B cell (primary cell): ENCODE measurements at regions not wholly inside any gene's neighbourhood (a gene's known extent, or its start where the extent isn't known, plus 50 kb on each side); places are given as distances from the start of the nearest gene placed in this dataset.

Experiments
- ATAC-seq: fragments of 200-7000 bp; cut with Tn5 transposase; one replicate; pipeline ENCODE4 v1.10.0; 2021; ENCODE audit warnings: low read depth, mild to moderate bottlenecking, moderate number of reproducible peaks, moderate library complexity
- CTCF ChIA-PET: fragments of 350-600 bp; sonication (Branson Sonifier 250); formaldehyde crosslinking; loops from one replicate; lab custom pipeline; 2021; ENCODE audit warnings: antibody characterized with exemption, inconsistent platforms; lab: Charles Lee
- POLR2A ChIA-PET: fragments of 350-600 bp; sonication (Branson Sonifier 250); formaldehyde crosslinking; loops from one replicate; lab custom pipeline; 2021; ENCODE audit warnings: antibody characterized with exemption; lab: Charles Lee
- DNase-seq: peaks from one replicate; pipeline ENCODE4 v3.0.0; 2013
- H2AFZ ChIP-seq: 2 replicates; pipeline ENCODE4 v1.6.1; 2012; ENCODE audit warnings: mild to moderate bottlenecking, low read depth, low read length; ENCODE audit not compliant: insufficient read depth, poor library complexity, severe bottlenecking
- H3K27ac ChIP-seq, 2 donors: 1 replicate in 1 of 2; 2 replicates in 1 of 2; pipeline ENCODE4 v1.5.1; 2012 to 2013; ENCODE audit warnings: low read length in 2 of 2, mild to moderate bottlenecking in 2 of 2, moderate library complexity in 1 of 2
- H3K27me3 ChIP-seq, 4 experiments: fragments of 200-600 bp in 1 of 4; sonication (generic) in 1 of 4; replicated peaks in 1 of 4; 1 replicate in 2 of 4; 2 replicates in 2 of 4; pipeline versions ENCODE4 v1.6.1 to v1.7.0; 2013 to 2016; ENCODE audit warnings: low read length in 3 of 4, mild to moderate bottlenecking in 2 of 4, mixed read lengths in 1 of 4, moderate library complexity in 1 of 4; ENCODE audit not compliant: insufficient read depth in 4 of 4, control insufficient read depth in 3 of 4; ENCODE audit errors: control extremely low read depth in 1 of 4
- H3K36me3 ChIP-seq, 2 experiments: replicated peaks in 1 of 2; 1 replicate in 1 of 2; 2 replicates in 1 of 2; pipeline versions ENCODE4 v1.6.1 to v1.7.1; 2013; ENCODE audit warnings: low read length in 1 of 2; ENCODE audit not compliant: insufficient read depth in 2 of 2, control insufficient read depth in 1 of 2; ENCODE audit errors: control extremely low read depth in 1 of 2, extremely low read depth in 1 of 2
- H3K4me1 ChIP-seq, 2 donors: fragments of 200-600 bp in 1 of 2; sonication (generic) in 1 of 2; 1 replicate in 1 of 2; 2 replicates in 1 of 2; pipeline versions ENCODE4 v1.5.1 to v1.6.1; 2013 to 2017; ENCODE audit warnings: low read length in 2 of 2; ENCODE audit not compliant: control insufficient read depth in 2 of 2, insufficient read depth in 2 of 2
- H3K4me2 ChIP-seq: replicated peaks from 2 replicates; pipeline ENCODE3; 2012; ENCODE audit warnings: mild to moderate bottlenecking, low read depth, low read length; ENCODE audit not compliant: poor library complexity, severe bottlenecking
- H3K4me3 ChIP-seq, 5 experiments: fragments of 200-600 bp in 1 of 5; sonication (generic) in 1 of 5; 1 replicate in 3 of 5; 2 replicates in 2 of 5; pipeline versions ENCODE4 v1.5.1 to v1.7.0; 2011 to 2016; ENCODE audit warnings: low read length in 4 of 5, mild to moderate bottlenecking in 4 of 5, low read depth in 2 of 5, control low read depth in 1 of 5, moderate library complexity in 1 of 5; ENCODE audit not compliant: insufficient read depth in 1 of 5; ENCODE audit errors: control extremely low read depth in 1 of 5, extremely low read depth in 1 of 5
- H3K79me2 ChIP-seq: fragments of 200-600 bp; sonication (generic); one replicate; pipeline ENCODE4 v1.6.0; 2016; ENCODE audit warnings: low read length; ENCODE audit not compliant: control insufficient read depth, insufficient read depth
- H3K9ac ChIP-seq: fragments of 200-600 bp; sonication (generic); 2 replicates; pipeline ENCODE4 v1.6.1; 2017; ENCODE audit warnings: mild to moderate bottlenecking, low read length, moderate library complexity
- H3K9me3 ChIP-seq, 3 donors: one replicate each; pipeline versions ENCODE4 v1.6.1 to v1.7.1; 2013; ENCODE audit warnings: low read length in 2 of 3; ENCODE audit not compliant: control insufficient read depth in 2 of 3, insufficient read depth in 1 of 3; ENCODE audit errors: control extremely low read depth in 1 of 3
- H4K20me1 ChIP-seq: 2 replicates; pipeline ENCODE4 v1.6.0; 2012; ENCODE audit warnings: mild to moderate bottlenecking, low read length; ENCODE audit not compliant: insufficient read depth, control insufficient read depth, poor library complexity, severe bottlenecking
- H3K27ac Mint-ChIP-seq: one replicate; pipeline ENCODE4 v1.8.0; 2021; ENCODE audit warnings: mixed read lengths
- H3K27me3 Mint-ChIP-seq: one replicate; pipeline ENCODE4 v1.8.0; 2021; ENCODE audit warnings: mixed read lengths
- H3K4me1 Mint-ChIP-seq: one replicate; pipeline ENCODE4 v1.8.0; 2021; ENCODE audit warnings: mixed read lengths
- H3K4me3 Mint-ChIP-seq: one replicate; pipeline ENCODE4 v1.8.0; 2021; ENCODE audit warnings: mixed read lengths
- H3K9me3 Mint-ChIP-seq: one replicate; pipeline ENCODE4 v1.8.0; 2022; ENCODE audit warnings: mixed read lengths; ENCODE audit not compliant: insufficient read depth
- CTCF ChIP-seq: fragments of 200-600 bp; IDR thresholded peaks from one replicate; pipeline ENCODE4 v1.8.0; 2022; ENCODE audit warnings: antibody characterized with exemption, mild to moderate bottlenecking
- EZH2 ChIP-seq: IDR thresholded peaks from 2 replicates; pipeline ENCODE4 v1.6.1; 2012; ENCODE audit warnings: borderline replicate concordance, low read depth, mild to moderate bottlenecking, moderate library complexity, low read length; ENCODE audit not compliant: insufficient read depth, poor library complexity, severe bottlenecking
- WGBS: methylation state at CpG from one replicate; pipeline ENCODE4 v1.1.5; 2013; ENCODE audit warnings: missing lambda C conversion rate; ENCODE audit not compliant: insufficient coverage; 5-methylcytosine and 5-hydroxymethylcytosine counted together
- intact Hi-C: fragments of 100-400 bp; cut with micrococcal nuclease; formaldehyde crosslinking; loops from one replicate; pipeline ENCODE4 v1.10.0; 2022

- no peak overlapping the region for H3K27ac Mint-ChIP-seq
- H2AFZ ChIP-seq, result no peak overlapping the region
Observed at GRCh38 chr3:193911784-193912340, 224.1 kb upstream of the HES1 start.

More at GRCh38 chr3:193911784-193912340, 224.1 kb upstream of the HES1 start:
- H3K36me3 ChIP-seq, result no peaks in the 10 kb centered on the region
- H4K20me1 ChIP-seq, result no peaks in the 10 kb centered on the region
- H3K4me3 Mint-ChIP-seq, result no peak overlapping the region
- 94% methylated on average over 9 of the region's 12 CpGs for WGBS
- no peak overlapping the region for H3K27ac ChIP-seq
- intact Hi-C loops, result no loop called here
- H3K27me3 Mint-ChIP-seq, result no peaks in the 10 kb centered on the region
- peaks cover 4 to 6% of the 10 kb centered on the region in 2 donors for H3K4me1 ChIP-seq
- H3K9me3 ChIP-seq, result peaks cover 0 to 10% (median 8%) of the 10 kb centered on the region in 3 donors
- DNase-seq (no peak), ATAC-seq (no peak)
- ChIA-PET POLR2A (no interaction called here), CTCF (no interaction called here)
- H3K9me3 Mint-ChIP-seq, result no peaks in the 10 kb centered on the region
- H3K9ac ChIP-seq, result no peak overlapping the region
- no peaks in the 10 kb centered on the region for H3K79me2 ChIP-seq
- H3K27me3 ChIP-seq, result no peaks in the 10 kb centered on the region
- H3K4me3 ChIP-seq, result no peak overlapping the region
- no peak for TF ChIP-seq CTCF
- TF ChIP-seq EZH2, result no peak
- H3K4me2 ChIP-seq, result no peak overlapping the region
- no peaks in the 10 kb centered on the region for H3K4me1 Mint-ChIP-seq
